ENCODE measurements at regions not wholly inside any gene's neighbourhood (a gene's known extent, or its start where the extent isn't known, plus 50 kb on each side); places are given as distances from the start of the nearest gene placed in this dataset.

DNA sequence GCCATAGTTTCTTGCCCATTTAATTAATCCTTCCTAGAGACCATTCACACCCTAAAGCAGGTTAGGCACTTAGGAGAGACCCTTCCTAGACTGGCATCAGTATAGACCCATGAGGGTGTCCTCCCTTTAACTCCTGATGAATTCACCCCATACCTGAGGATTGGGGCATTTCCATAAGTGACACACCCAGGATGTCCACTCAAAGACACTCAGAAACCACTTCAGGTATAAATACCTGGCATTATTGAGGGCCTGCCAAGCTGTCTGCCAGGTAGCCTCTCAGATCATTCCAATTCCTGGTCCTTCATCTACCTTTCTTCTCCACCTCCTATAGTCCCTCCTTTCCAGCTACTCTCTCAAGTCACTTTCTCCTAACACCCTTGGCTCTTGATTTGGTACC lies 57.5 kb upstream of the SLC14A2 start:
- FAIRE-seq, result no peak
- no TSS peak for BruUV-seq (replicated peaks)

GRCh38 chr18:45559258-45559657 lies 56.0 kb upstream of the SLC14A2 start:
- intact Hi-C loops (cut with micrococcal nuclease) (no loop called here), dilution Hi-C loops (cut with MboI; ENCODE audit: extremely low pct_ligation_motif_present, low sequenced_read_pairs) (no loop called here)
- Histone ChIP-seq H3K9me3 (replicated peaks; ENCODE audit: control insufficient read depth, insufficient read depth, low read length) (no peaks in the 10 kb centered on the region), H3K4me1 (ENCODE audit: control insufficient read depth, extremely low read depth, insufficient read depth, low read length) (no peaks in the 10 kb centered on the region), H3K4me3 (replicated peaks in 1 of 3; ENCODE audit: insufficient read depth in 1 of 3, low read depth in 1 of 3, low read length in 3 of 3) (no peak overlapping the region), H3K27ac (ENCODE audit: insufficient read depth, low read depth, low read length) (no peak overlapping the region), H2AFZ (ENCODE audit: low read depth, low read length) (no peak overlapping the region), H3K79me2 (ENCODE audit: control insufficient read depth, insufficient read depth, low read length) (no peaks in the 10 kb centered on the region), H3K36me3 (ENCODE audit: control insufficient read depth in 2 of 2, extremely low read depth in 1 of 2, insufficient read depth in 2 of 2, low read length in 2 of 2) (no peaks in the 10 kb centered on the region), H3K27me3 (ENCODE audit: control insufficient read depth in 2 of 2, insufficient read depth in 2 of 2, low read length in 2 of 2) (no peaks in the 10 kb centered on the region), H3K4me2 (ENCODE audit: insufficient read depth, low read length) (no peak overlapping the region), H3K9me1 (replicated peaks; ENCODE audit: control insufficient read depth, extremely low read depth, insufficient read depth, low read length) (no peaks in the 10 kb centered on the region), H4K20me1 (replicated peaks; ENCODE audit: control insufficient read depth, extremely low read depth, insufficient read depth, low read length) (no peaks in the 10 kb centered on the region), H3K9ac (replicated peaks; ENCODE audit: extremely low read depth, insufficient read depth, low read length) (no peak overlapping the region)
- FAIRE-seq (no peak), DNase-seq (ENCODE audit: low read depth, low spot score) (no peak)
- CTCF ChIA-PET, result no interaction called here
- POLR2A ChIA-PET, result no interaction called here
- BruUV-seq (replicated peaks), result no TSS peak
- TF ChIP-seq FOS (IDR thresholded peaks at IDR 0.05; ENCODE audit: borderline replicate concordance, insufficient read depth, low read length) (no peak), JUN (IDR thresholded peaks at IDR 0.05; ENCODE audit: borderline replicate concordance, insufficient read depth, insufficient read length, low read depth) (no peak), MYC (IDR thresholded peaks at IDR 0.05; ENCODE audit: low read depth, low read length) (no peak), POLR2A (IDR thresholded peaks at IDR 0.05; ENCODE audit: low read depth, low read length) (no peak), EZH2 (IDR thresholded peaks at IDR 0.05; ENCODE audit: borderline replicate concordance, low read depth, low read length, severe bottlenecking) (no peak), GATA2 (IDR thresholded peaks at IDR 0.05; ENCODE audit: insufficient read depth, insufficient read length, low read depth, low read length) (no peak)

More for the DNA sequence above, 57.5 kb upstream of the SLC14A2 start:
- no peak for TF ChIP-seq GATA2 (IDR thresholded peaks at IDR 0.05; ENCODE audit: insufficient read depth, insufficient read length, low read depth, low read length)
- TF ChIP-seq MYC (IDR thresholded peaks at IDR 0.05; ENCODE audit: low read depth, low read length), result no peak
- TF ChIP-seq POLR2A (IDR thresholded peaks at IDR 0.05; ENCODE audit: low read depth, low read length), result no peak
- TF ChIP-seq EZH2 (IDR thresholded peaks at IDR 0.05; ENCODE audit: borderline replicate concordance, low read depth, low read length, severe bottlenecking), result no peak
- TF ChIP-seq CTCF (IDR thresholded peaks at IDR 0.05; ENCODE audit: extremely low read depth in 1 of 2, insufficient read depth in 1 of 2, low read depth in 1 of 2, low read length in 2 of 2), result no peak
- no peak for TF ChIP-seq POLR2AphosphoS5 (IDR thresholded peaks at IDR 0.05; ENCODE audit: insufficient read depth, low read depth, low read length)
- no peaks in the 10 kb centered on the region for H3K9me1 ChIP-seq (replicated peaks; ENCODE audit: control insufficient read depth, extremely low read depth, insufficient read depth, low read length)
- H3K9ac ChIP-seq (replicated peaks; ENCODE audit: extremely low read depth, insufficient read depth, low read length), result no peak overlapping the region
- dilution Hi-C loops (cut with MboI; ENCODE audit: extremely low pct_ligation_motif_present, low sequenced_read_pairs) (no loop called here), intact Hi-C loops (cut with micrococcal nuclease) (no loop called here)
- H2AFZ ChIP-seq (ENCODE audit: low read depth, low read length), result no peak overlapping the region
- CTCF ChIA-PET, result no interaction called here
- no peak overlapping the region for H3K27ac ChIP-seq (ENCODE audit: insufficient read depth, low read depth, low read length)
- no peaks in the 10 kb centered on the region for H3K9me3 ChIP-seq (replicated peaks; ENCODE audit: control insufficient read depth, insufficient read depth, low read length)
- H3K4me1 ChIP-seq (ENCODE audit: control insufficient read depth, extremely low read depth, insufficient read depth, low read length), result no peaks in the 10 kb centered on the region
- no peaks in the 10 kb centered on the region for H3K27me3 ChIP-seq (ENCODE audit: control insufficient read depth in 2 of 2, insufficient read depth in 2 of 2, low read length in 2 of 2)
- DNase-seq (ENCODE audit: low read depth, low spot score), result no peak
- H3K4me3 ChIP-seq (replicated peaks in 1 of 3; ENCODE audit: insufficient read depth in 1 of 3, low read depth in 1 of 3, low read length in 3 of 3), result no peak overlapping the region
- H3K36me3 ChIP-seq (ENCODE audit: control insufficient read depth in 2 of 2, extremely low read depth in 1 of 2, insufficient read depth in 2 of 2, low read length in 2 of 2), result no peaks in the 10 kb centered on the region
- no peaks in the 10 kb centered on the region for H3K79me2 ChIP-seq (ENCODE audit: control insufficient read depth, insufficient read depth, low read length)
- no peak overlapping the region for H3K4me2 ChIP-seq (ENCODE audit: insufficient read depth, low read length)
- POLR2A ChIA-PET, result no interaction called here
- no peaks in the 10 kb centered on the region for H4K20me1 ChIP-seq (replicated peaks; ENCODE audit: control insufficient read depth, extremely low read depth, insufficient read depth, low read length)

Data from endothelial cell of umbilical vein (primary cell).